Suprapubic skin (tissue), 4 donors: ENCODE measurements at regions not wholly inside any gene's neighbourhood (a gene's known extent, or its start where the extent isn't known, plus 50 kb on each side); places are given as distances from the start of the nearest gene placed in this dataset.

Source experiments
- DNase-seq, 2 donors: peaks; one replicate each; pipeline ENCODE4 v3.0.0-alpha.2; 2019; ENCODE audit warnings: low spot score in 2 of 2
- H3K27ac ChIP-seq: fragments of 200-600 bp; sonication (generic); one replicate; pipeline ENCODE4 v1.5.1; 2019
- H3K27me3 ChIP-seq: fragments of 200-600 bp; sonication (generic); one replicate; pipeline ENCODE4 v1.5.1; 2019
- H3K36me3 ChIP-seq: fragments of 200-600 bp; sonication (generic); one replicate; pipeline ENCODE4 v1.5.1; 2019
- H3K4me1 ChIP-seq: fragments of 200-600 bp; sonication (generic); one replicate; pipeline ENCODE4 v1.5.1; 2019
- H3K4me3 ChIP-seq: fragments of 200-600 bp; sonication (generic); one replicate; pipeline ENCODE4 v1.5.1; 2019; ENCODE audit warnings: mild to moderate bottlenecking
- H3K9me3 ChIP-seq: fragments of 200-600 bp; sonication (generic); one replicate; pipeline ENCODE4 v1.5.1; 2019
- EP300 ChIP-seq: sonication (generic); formaldehyde crosslinking; IDR thresholded peaks from one replicate; pipeline ENCODE4 v1.6.1; 2017; ENCODE audit warnings: antibody characterized with exemption
- POLR2A ChIP-seq, 2 donors: fragments of 450-650 bp; IDR thresholded peaks; one replicate each; pipeline ENCODE4 v1.6.1; 2017; ENCODE audit warnings: antibody characterized with exemption in 2 of 2, mild to moderate bottlenecking in 2 of 2, moderate library complexity in 2 of 2
- POLR2AphosphoS5 ChIP-seq, 3 donors: sonication (generic); formaldehyde crosslinking; IDR thresholded peaks; one replicate each; pipeline ENCODE4 v1.6.1; 2017; ENCODE audit warnings: antibody characterized with exemption in 3 of 3
- WGBS: methylation state at CpG from one replicate; pipeline ENCODE4 v1.1.5; 2018; 5-methylcytosine and 5-hydroxymethylcytosine counted together
- TF ChIP-seq, protein P1 (sequence below), 2 donors: fragments of 200-600 bp in 1 of 2; fragments of 450-650 bp in 1 of 2; sonication (generic) in 1 of 2; IDR thresholded peaks; one replicate each; pipeline ENCODE4 v1.5.1; 2016 to 2019; ENCODE audit warnings: antibody characterized with exemption in 2 of 2, mild to moderate bottlenecking in 1 of 2, moderate library complexity in 1 of 2

- 84% methylated on average over 4 of the region's 4 CpGs for WGBS
- Histone ChIP-seq H3K27ac (no peak overlapping the region), H3K4me3 (no peak overlapping the region), H3K9me3 (no peaks in the 10 kb centered on the region), H3K36me3 (no peaks in the 10 kb centered on the region), H3K27me3 (no peaks in the 10 kb centered on the region), H3K4me1 (no peaks in the 10 kb centered on the region)
- TF ChIP-seq, protein P1, sequence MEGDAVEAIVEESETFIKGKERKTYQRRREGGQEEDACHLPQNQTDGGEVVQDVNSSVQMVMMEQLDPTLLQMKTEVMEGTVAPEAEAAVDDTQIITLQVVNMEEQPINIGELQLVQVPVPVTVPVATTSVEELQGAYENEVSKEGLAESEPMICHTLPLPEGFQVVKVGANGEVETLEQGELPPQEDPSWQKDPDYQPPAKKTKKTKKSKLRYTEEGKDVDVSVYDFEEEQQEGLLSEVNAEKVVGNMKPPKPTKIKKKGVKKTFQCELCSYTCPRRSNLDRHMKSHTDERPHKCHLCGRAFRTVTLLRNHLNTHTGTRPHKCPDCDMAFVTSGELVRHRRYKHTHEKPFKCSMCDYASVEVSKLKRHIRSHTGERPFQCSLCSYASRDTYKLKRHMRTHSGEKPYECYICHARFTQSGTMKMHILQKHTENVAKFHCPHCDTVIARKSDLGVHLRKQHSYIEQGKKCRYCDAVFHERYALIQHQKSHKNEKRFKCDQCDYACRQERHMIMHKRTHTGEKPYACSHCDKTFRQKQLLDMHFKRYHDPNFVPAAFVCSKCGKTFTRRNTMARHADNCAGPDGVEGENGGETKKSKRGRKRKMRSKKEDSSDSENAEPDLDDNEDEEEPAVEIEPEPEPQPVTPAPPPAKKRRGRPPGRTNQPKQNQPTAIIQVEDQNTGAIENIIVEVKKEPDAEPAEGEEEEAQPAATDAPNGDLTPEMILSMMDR (IDR thresholded peaks at IDR 0.05) = no peak
- no peak for TF ChIP-seq POLR2AphosphoS5 (IDR thresholded peaks at IDR 0.05)
- TF ChIP-seq EP300 = no peak
- TF ChIP-seq POLR2A (IDR thresholded peaks at IDR 0.05) = no peak
- DNase-seq = no peak
Measured at GRCh38 chr1:217332431-217333065, 298.3 kb downstream of the GPATCH2 start.

DNA sequence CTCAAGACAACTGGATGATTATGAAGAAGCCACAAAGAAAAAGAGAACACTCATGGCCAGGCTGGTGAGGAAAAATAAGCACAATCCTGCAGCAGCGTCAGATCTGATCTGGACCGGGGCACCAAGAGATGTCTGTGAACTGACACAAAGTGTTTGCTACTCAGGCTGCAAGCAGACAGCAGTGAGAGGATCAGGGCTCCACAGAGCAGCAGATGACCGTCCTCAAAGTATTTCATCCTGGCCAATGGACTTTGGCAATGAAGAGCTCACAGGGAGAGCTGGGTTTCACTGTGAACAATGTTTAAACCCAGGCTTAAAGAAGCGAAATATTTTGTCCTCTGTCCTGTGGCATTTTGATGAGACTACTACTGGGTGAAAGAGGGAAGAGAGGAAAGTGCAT lies 299.2 kb downstream of the GPATCH2 start:
- Histone ChIP-seq H3K4me1 (no peaks in the 10 kb centered on the region), H3K4me3 (no peak overlapping the region), H3K27me3 (no peaks in the 10 kb centered on the region), H3K9me3 (no peaks in the 10 kb centered on the region), H3K36me3 (no peaks in the 10 kb centered on the region), H3K27ac (no peak overlapping the region)
- TF ChIP-seq, protein P1 (IDR thresholded peaks at IDR 0.05) = no peak
- TF ChIP-seq POLR2A (IDR thresholded peaks at IDR 0.05) (no peak), POLR2AphosphoS5 (IDR thresholded peaks at IDR 0.05) (no peak), EP300 (no peak)
- WGBS = 44% methylated on average over 4 of the region's 4 CpGs
- no peak for DNase-seq

DNA sequence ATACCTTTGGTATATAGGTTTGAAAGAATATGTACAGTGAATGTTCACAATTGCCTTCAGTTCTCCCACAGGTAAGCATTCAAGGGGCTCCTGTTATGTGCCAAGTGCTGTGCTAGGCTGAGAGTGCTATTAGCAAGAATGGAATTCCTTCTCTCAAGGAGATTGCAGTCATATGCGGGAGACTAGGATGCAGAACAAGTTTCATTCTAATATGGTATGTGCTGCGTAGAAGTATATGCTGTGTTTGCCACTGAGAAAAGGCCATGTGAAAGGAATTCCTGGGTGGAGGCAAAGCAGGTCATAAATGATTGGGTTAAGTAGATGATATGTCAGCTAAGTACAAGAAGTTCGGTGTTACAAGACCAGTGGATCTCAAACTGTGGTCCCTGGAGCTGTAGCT lies 303.0 kb downstream of the GPATCH2 start:
- no peaks in the 10 kb centered on the region for H3K27me3 ChIP-seq
- H3K27ac ChIP-seq = no peak overlapping the region
- no peaks in the 10 kb centered on the region for H3K4me1 ChIP-seq
- WGBS = 90% methylated on average over 3 of the region's 3 CpGs
- no peaks in the 10 kb centered on the region for H3K9me3 ChIP-seq
- TF ChIP-seq POLR2A (IDR thresholded peaks at IDR 0.05) (no peak), EP300 (no peak), POLR2AphosphoS5 (IDR thresholded peaks at IDR 0.05) (no peak)
- TF ChIP-seq, protein P1 (IDR thresholded peaks at IDR 0.05) = no peak
- no peaks in the 10 kb centered on the region for H3K36me3 ChIP-seq
- no peak for DNase-seq
- no peak overlapping the region for H3K4me3 ChIP-seq

DNA sequence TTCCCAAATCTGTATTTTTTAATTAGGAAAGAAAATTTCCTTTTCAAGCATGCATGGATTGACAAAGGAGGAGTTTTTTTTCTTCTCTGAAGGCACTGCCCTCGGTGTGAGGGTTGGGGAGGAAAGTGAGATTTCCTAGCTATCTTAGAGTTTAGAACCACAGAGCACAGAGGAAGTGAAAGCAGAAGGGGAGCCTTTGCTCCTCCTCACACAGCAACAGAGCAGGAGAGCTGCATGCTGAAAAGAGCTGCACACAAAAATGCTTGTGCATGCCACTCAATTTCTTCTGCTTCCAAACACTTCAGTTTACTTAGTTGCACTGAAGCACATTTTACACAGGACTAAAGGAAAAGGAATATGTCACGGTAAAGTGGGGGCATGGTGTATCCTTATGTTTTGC lies 308.1 kb downstream of the GPATCH2 start:
- 74% methylated on average over 2 of the region's 2 CpGs for WGBS
- Histone ChIP-seq H3K4me3 (no peak overlapping the region), H3K9me3 (no peaks in the 10 kb centered on the region), H3K4me1 (no peaks in the 10 kb centered on the region), H3K27ac (no peak overlapping the region), H3K36me3 (no peaks in the 10 kb centered on the region), H3K27me3 (no peaks in the 10 kb centered on the region)
- TF ChIP-seq POLR2A (IDR thresholded peaks at IDR 0.05) = no peak
- no peak for TF ChIP-seq POLR2AphosphoS5 (IDR thresholded peaks at IDR 0.05)
- TF ChIP-seq, protein P1 (IDR thresholded peaks at IDR 0.05) = no peak
- no peak for TF ChIP-seq EP300
- no peak for DNase-seq

DNA sequence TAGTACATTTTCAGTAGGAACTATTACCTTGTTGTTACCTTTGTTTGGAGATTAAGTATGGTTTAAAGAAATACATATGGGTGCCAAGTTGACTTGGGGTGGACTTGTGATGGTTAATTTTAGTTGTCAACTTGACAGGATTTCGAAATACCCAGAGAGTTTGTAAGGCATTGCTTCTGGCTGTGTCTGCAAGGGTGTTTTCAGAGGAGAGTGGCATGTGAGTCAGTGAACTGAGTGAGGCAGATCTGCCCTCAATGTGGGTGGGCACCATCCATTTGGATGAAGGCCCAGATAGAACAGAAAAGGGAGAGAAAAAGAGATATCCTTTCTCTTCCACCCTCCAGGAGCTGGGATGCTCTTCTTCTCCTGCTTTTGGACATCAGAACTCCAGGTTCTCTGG lies 315.5 kb downstream of the GPATCH2 start:
- WGBS = 42% methylated on average over 1 of the region's 1 CpG
- no peak overlapping the region for H3K4me3 ChIP-seq
- no peaks in the 10 kb centered on the region for H3K36me3 ChIP-seq
- DNase-seq = no peak
- no peak overlapping the region for H3K27ac ChIP-seq
- H3K27me3 ChIP-seq = no peaks in the 10 kb centered on the region
- no peaks in the 10 kb centered on the region for H3K4me1 ChIP-seq
- no peaks in the 10 kb centered on the region for H3K9me3 ChIP-seq
- TF ChIP-seq EP300 = no peak

GRCh38 chr1:217313096-217313495 lies 317.8 kb downstream of the GPATCH2 start:
- 70% methylated on average over 3 of the region's 5 CpGs for WGBS
- Histone ChIP-seq H3K27ac (no peak overlapping the region), H3K27me3 (no peaks in the 10 kb centered on the region), H3K36me3 (no peaks in the 10 kb centered on the region), H3K4me3 (no peak overlapping the region), H3K4me1 (no peaks in the 10 kb centered on the region), H3K9me3 (no peaks in the 10 kb centered on the region)
- TF ChIP-seq, protein P1 (IDR thresholded peaks at IDR 0.05) = no peak
- DNase-seq = no peak
